Aorta (tissue), 5 donors: ENCODE measurements at regions not wholly inside any gene's neighbourhood (a gene's known extent, or its start where the extent isn't known, plus 50 kb on each side); places are given as distances from the start of the nearest gene placed in this dataset.
"Not testable (repeated sequence)": the region's sequence is repeated elsewhere in the genome, so short reads cannot be mapped to it uniquely, and the experiment has no call there.

ENCODE experiments used
- ATAC-seq: fragments of 200-7000 bp; cut with Tn5 transposase; one replicate; pipeline ENCODE4 v1.9.1; 2022; ENCODE audit warnings: moderate library complexity; ENCODE audit not compliant: low FRiP score
- DNase-seq, 2 donors: peaks; one replicate each; pipeline ENCODE4 v3.0.0-alpha.2; 2020
- H3K27ac ChIP-seq, 2 donors: one replicate each; pipeline ENCODE4 v1.5.1; 2013; ENCODE audit warnings: low read length in 2 of 2, mild to moderate bottlenecking in 2 of 2, moderate library complexity in 2 of 2, control low read depth in 1 of 2, inconsistent platforms in 1 of 2, low read depth in 1 of 2
- H3K27me3 ChIP-seq, 2 donors: one replicate each; pipeline ENCODE4 v1.6.1; 2013; ENCODE audit warnings: control low read depth in 1 of 2, low read length in 1 of 2, mild to moderate bottlenecking in 1 of 2, moderate library complexity in 1 of 2; ENCODE audit not compliant: insufficient read depth in 2 of 2, control insufficient read depth in 1 of 2
- H3K36me3 ChIP-seq, 2 donors: one replicate each; pipeline ENCODE4 v1.6.1; 2013; ENCODE audit warnings: control low read depth in 1 of 2, low read length in 1 of 2, mild to moderate bottlenecking in 1 of 2; ENCODE audit not compliant: insufficient read depth in 2 of 2, control insufficient read depth in 1 of 2
- H3K4me1 ChIP-seq, 2 donors: one replicate each; pipeline ENCODE4 v1.6.1; 2013; ENCODE audit warnings: low read length in 2 of 2, control low read depth in 1 of 2, mild to moderate bottlenecking in 1 of 2, moderate library complexity in 1 of 2; ENCODE audit not compliant: insufficient read depth in 2 of 2, control insufficient read depth in 1 of 2
- H3K4me3 ChIP-seq, 2 donors: one replicate each; pipeline ENCODE4 v1.5.1; 2013; ENCODE audit warnings: low read length in 2 of 2, control low read depth in 1 of 2, mild to moderate bottlenecking in 1 of 2
- H3K9me3 ChIP-seq: one replicate; pipeline ENCODE4 v1.6.1; 2013; ENCODE audit warnings: mild to moderate bottlenecking, low read length; ENCODE audit not compliant: control insufficient read depth
- WGBS, 2 donors: extraction: QIAGEN DNeasy Blood & Tissue Kit; methylation state at CpG; one replicate each; pipeline ENCODE4 v1.1.7; 2013; 5-methylcytosine and 5-hydroxymethylcytosine counted together
- intact Hi-C, 2 donors: fragments of 100-400 bp; cut with DNase I; formaldehyde crosslinking; loops; one replicate each; pipeline versions ENCODE4 v1.14.2 to v1.15.0; 2022
- donor health status: healthy with polysubstance abuse.
- donor health status: Bipolar disorder and iron deficiency.
- donor health status: DM: no; HTN: no; CAD: no.
- donor health status: DM: no; HTN: no; CAD: no.
- donor health status: DM: yes; HTN: yes; CAD: no.

DNA sequence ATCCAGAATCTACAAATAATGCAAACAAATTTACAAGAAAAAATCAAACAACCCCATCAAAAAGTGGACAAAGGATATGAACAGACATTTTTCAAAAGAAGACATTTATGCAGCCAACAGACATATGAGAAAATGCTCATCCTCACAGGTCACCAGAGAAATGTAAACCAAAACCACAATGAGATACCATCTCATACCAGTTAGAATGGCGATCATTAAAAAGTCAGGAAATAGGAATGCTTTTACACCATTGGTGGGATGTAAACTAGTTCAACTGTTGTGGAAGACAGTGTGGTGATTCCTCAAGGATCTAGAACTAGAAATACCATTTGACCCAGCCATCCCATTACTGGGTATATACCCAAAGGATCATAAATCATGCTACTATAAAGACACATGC is 56.6 kb upstream of the GNAQ start:
- not testable (repeated sequence) for H3K4me1 ChIP-seq, H3K9me3 ChIP-seq, H3K27me3 ChIP-seq, H3K4me3 ChIP-seq, H3K27ac ChIP-seq, H3K36me3 ChIP-seq, DNase-seq, ATAC-seq
- intact Hi-C loops = loop anchor here in 1 of 2 donors (10.0 kb wide), 1 partner anchor 57 kb away; no protein-coding TSS in a partner anchor
- WGBS, 2 donors = 98 to 100% methylated on average over 1 of the region's 1 CpG
